Stimulated activated effector memory CD8-positive, alpha-beta T cell treated with anti-CD3 and anti-CD28 coated beads, Interleukin-12 subunit alpha, Interleukin-12 subunit beta, amount 100 ng/mL, for 72 hours (primary cell): ENCODE measurements at regions not wholly inside any gene's neighbourhood (a gene's known extent, or its start where the extent isn't known, plus 50 kb on each side); places are given as distances from the start of the nearest gene placed in this dataset.
A peak's percentile ranks its signal among the peaks of the same experiment; 100 is the strongest.
"Not testable (repeated sequence)": the region's sequence is repeated elsewhere in the genome, so short reads cannot be mapped to it uniquely, and the experiment has no call there.

Source experiments
- ATAC-seq: fragments of 150-1000 bp; cut with Tn5 transposase; 2 replicates; pipeline ENCODE4 v1.10.0; 2021
- DNase-seq, 2 donors: peaks; one replicate each; pipeline ENCODE4 v3.0.0; 2021 to 2022; ENCODE audit warnings: low spot score in 2 of 2
- H3K27ac Mint-ChIP-seq: one replicate; pipeline ENCODE4 v1.8.0; 2022; ENCODE audit warnings: mild to moderate bottlenecking, mixed read lengths
- H3K36me3 Mint-ChIP-seq: one replicate; pipeline ENCODE4 v1.8.0; 2022; ENCODE audit warnings: mild to moderate bottlenecking, mixed read lengths
- H3K4me1 Mint-ChIP-seq: one replicate; pipeline ENCODE4 v1.8.0; 2022; ENCODE audit warnings: mixed read lengths
- H3K4me3 Mint-ChIP-seq: one replicate; pipeline ENCODE4 v1.8.0; 2022; ENCODE audit warnings: mild to moderate bottlenecking, mixed read lengths
- H3K9me3 Mint-ChIP-seq: one replicate; pipeline ENCODE4 v1.8.0; 2022; ENCODE audit warnings: mixed read lengths

GRCh38 chr7:6930787-6931186 is 104.7 kb upstream of the CCZ1B start:
- peak; percentile 8 to 70 for DNase-seq

GRCh38 chr7:6931456-6931855 is 105.4 kb upstream of the CCZ1B start:
- ATAC-seq, DNase-seq, H3K27ac Mint-ChIP-seq, H3K36me3 Mint-ChIP-seq, H3K4me3 Mint-ChIP-seq, H3K9me3 Mint-ChIP-seq: not testable (repeated sequence)
- peaks cover 11% of the 10 kb centered on the region for H3K4me1 Mint-ChIP-seq

More at GRCh38 chr7:6930787-6931186, 104.7 kb upstream of the CCZ1B start:
- ATAC-seq, H3K4me3 Mint-ChIP-seq, H3K27ac Mint-ChIP-seq, H3K9me3 Mint-ChIP-seq, H3K36me3 Mint-ChIP-seq: not testable (repeated sequence)
- peaks cover 11% of the 10 kb centered on the region for H3K4me1 Mint-ChIP-seq

- H3K27ac Mint-ChIP-seq, H3K36me3 Mint-ChIP-seq, H3K9me3 Mint-ChIP-seq, H3K4me3 Mint-ChIP-seq, ATAC-seq, DNase-seq: not testable (repeated sequence)
- peaks cover 18% of the 10 kb centered on the region for H3K4me1 Mint-ChIP-seq
Observed at GRCh38 chr7:6933954-6934632, 108.0 kb upstream of the CCZ1B start.

GRCh38 chr7:6934981-6935380 is 108.9 kb upstream of the CCZ1B start:
- no peaks in the 10 kb centered on the region for H3K36me3 Mint-ChIP-seq
- H3K4me1 Mint-ChIP-seq, result peaks cover 18% of the 10 kb centered on the region
- H3K4me3 Mint-ChIP-seq, result no peak overlapping the region
- H3K9me3 Mint-ChIP-seq, result no peaks in the 10 kb centered on the region
- no peak overlapping the region for H3K27ac Mint-ChIP-seq
- ATAC-seq (no peak), DNase-seq (no peak)

GRCh38 chr7:6936626-6937025 is 110.6 kb upstream of the CCZ1B start:
- not testable (repeated sequence) for H3K4me1 Mint-ChIP-seq, H3K27ac Mint-ChIP-seq, ATAC-seq, H3K4me3 Mint-ChIP-seq, H3K9me3 Mint-ChIP-seq, DNase-seq, H3K36me3 Mint-ChIP-seq

GRCh38 chr7:6937746-6938145 is 111.7 kb upstream of the CCZ1B start:
- not testable (repeated sequence) for H3K4me1 Mint-ChIP-seq, H3K4me3 Mint-ChIP-seq, ATAC-seq, H3K9me3 Mint-ChIP-seq, DNase-seq, H3K27ac Mint-ChIP-seq, H3K36me3 Mint-ChIP-seq

GRCh38 chr7:6938284-6938683 is 112.2 kb upstream of the CCZ1B start:
- not testable (repeated sequence) for H3K4me3 Mint-ChIP-seq, DNase-seq, ATAC-seq

GRCh38 chr7:6939126-6939525 is 113.1 kb upstream of the CCZ1B start:
- H3K36me3 Mint-ChIP-seq, ATAC-seq, H3K4me3 Mint-ChIP-seq, DNase-seq, H3K27ac Mint-ChIP-seq, H3K4me1 Mint-ChIP-seq, H3K9me3 Mint-ChIP-seq: not testable (repeated sequence)

More at GRCh38 chr7:6938284-6938683, 112.2 kb upstream of the CCZ1B start:
- not testable (repeated sequence) for H3K27ac Mint-ChIP-seq, H3K9me3 Mint-ChIP-seq, H3K4me1 Mint-ChIP-seq, H3K36me3 Mint-ChIP-seq

GRCh38 chr7:6939896-6940295 is 113.8 kb upstream of the CCZ1B start:
- not testable (repeated sequence) for H3K27ac Mint-ChIP-seq

GRCh38 chr7:6946873-6947272 is 120.8 kb upstream of the CCZ1B start:
- not testable (repeated sequence) for DNase-seq, H3K36me3 Mint-ChIP-seq, H3K4me1 Mint-ChIP-seq, H3K27ac Mint-ChIP-seq, H3K4me3 Mint-ChIP-seq, H3K9me3 Mint-ChIP-seq
- peak; percentile 79 for ATAC-seq

More at GRCh38 chr7:6939896-6940295, 113.8 kb upstream of the CCZ1B start:
- ATAC-seq, H3K9me3 Mint-ChIP-seq, H3K4me3 Mint-ChIP-seq, DNase-seq, H3K36me3 Mint-ChIP-seq, H3K4me1 Mint-ChIP-seq: not testable (repeated sequence)

- ATAC-seq, H3K4me3 Mint-ChIP-seq, H3K27ac Mint-ChIP-seq, DNase-seq, H3K4me1 Mint-ChIP-seq, H3K36me3 Mint-ChIP-seq, H3K9me3 Mint-ChIP-seq: not testable (repeated sequence)
Observed at GRCh38 chr7:6950231-6950630, 124.2 kb upstream of the CCZ1B start.

- not testable (repeated sequence) for H3K27ac Mint-ChIP-seq, H3K9me3 Mint-ChIP-seq, H3K36me3 Mint-ChIP-seq, DNase-seq, ATAC-seq, H3K4me3 Mint-ChIP-seq, H3K4me1 Mint-ChIP-seq
Observed at GRCh38 chr7:6951553-6951952, 125.5 kb upstream of the CCZ1B start.

- ATAC-seq, H3K4me1 Mint-ChIP-seq, H3K9me3 Mint-ChIP-seq, H3K36me3 Mint-ChIP-seq, H3K27ac Mint-ChIP-seq, DNase-seq, H3K4me3 Mint-ChIP-seq: not testable (repeated sequence)
Observed at GRCh38 chr7:6953138-6953797, 127.2 kb upstream of the CCZ1B start.

- H3K4me3 Mint-ChIP-seq, H3K4me1 Mint-ChIP-seq, H3K27ac Mint-ChIP-seq, H3K9me3 Mint-ChIP-seq, ATAC-seq, H3K36me3 Mint-ChIP-seq, DNase-seq: not testable (repeated sequence)
Observed at GRCh38 chr7:6953798-6954181, 127.7 kb upstream of the CCZ1B start.

GRCh38 chr7:6955385-6955784 is 129.3 kb upstream of the CCZ1B start:
- H3K27ac Mint-ChIP-seq, ATAC-seq, H3K36me3 Mint-ChIP-seq, H3K9me3 Mint-ChIP-seq, H3K4me1 Mint-ChIP-seq, H3K4me3 Mint-ChIP-seq, DNase-seq: not testable (repeated sequence)

- H3K4me3 Mint-ChIP-seq, H3K9me3 Mint-ChIP-seq, H3K4me1 Mint-ChIP-seq, ATAC-seq, H3K36me3 Mint-ChIP-seq, H3K27ac Mint-ChIP-seq, DNase-seq: not testable (repeated sequence)
Observed at GRCh38 chr7:6955990-6956566, 130.0 kb upstream of the CCZ1B start.
